Stomach (tissue), 8 donors: ENCODE measurements at regions not wholly inside any gene's neighbourhood (a gene's known extent, or its start where the extent isn't known, plus 50 kb on each side); places are given as distances from the start of the nearest gene placed in this dataset.

ENCODE experiments used
- DNase-seq, 2 donors: peaks; one replicate each; pipeline versions ENCODE4 v3.0.0 to v3.0.0-alpha.2; 2013 to 2019
- H3K27ac ChIP-seq, 5 donors: fragments of 200-600 bp in 4 of 5; sonication (generic) in 4 of 5; one replicate each; pipeline ENCODE4 v1.5.1; 2013 to 2019; ENCODE audit warnings: mild to moderate bottlenecking in 1 of 5, moderate library complexity in 1 of 5
- H3K27me3 ChIP-seq, 3 donors: fragments of 200-600 bp; sonication (generic); one replicate each; pipeline ENCODE4 v1.5.1; 2017 to 2019; ENCODE audit warnings: mixed run types in 1 of 3
- H3K36me3 ChIP-seq, 4 donors: fragments of 200-600 bp; sonication (generic); 1 replicate in 3 of 4; 2 replicates in 1 of 4; pipeline ENCODE4 v1.5.1; 2016 to 2019
- H3K4me1 ChIP-seq, 4 donors: fragments of 200-600 bp; sonication (generic); one replicate each; pipeline ENCODE4 v1.5.1; 2016 to 2019
- H3K4me3 ChIP-seq, 4 donors: fragments of 200-600 bp; sonication (generic) in 3 of 4; one replicate each; pipeline ENCODE4 v1.5.1; 2016 to 2019; ENCODE audit warnings: mild to moderate bottlenecking in 1 of 4
- H3K9me3 ChIP-seq, 4 donors: fragments of 200-600 bp; sonication (generic); one replicate each; pipeline ENCODE4 v1.5.1; 2016 to 2019
- CTCF ChIP-seq, 7 experiments: fragments of 450-650 bp in 4 of 7; fragments of 200-600 bp in 3 of 7; sonication (generic) in 3 of 7; IDR thresholded peaks; one replicate each; pipeline ENCODE4 v1.5.1; 2016 to 2019; ENCODE audit warnings: antibody characterized with exemption in 7 of 7, control low read depth in 2 of 7, mild to moderate bottlenecking in 1 of 7
- EP300 ChIP-seq: sonication (generic); formaldehyde crosslinking; IDR thresholded peaks from one replicate; pipeline ENCODE4 v1.6.1; 2017; ENCODE audit warnings: antibody characterized with exemption
- POLR2A ChIP-seq, 4 donors: fragments of 450-650 bp; IDR thresholded peaks; one replicate each; pipeline ENCODE4 v1.6.1; 2016; ENCODE audit warnings: antibody characterized with exemption in 4 of 4, control low read depth in 2 of 4, mild to moderate bottlenecking in 1 of 4, moderate library complexity in 1 of 4
- POLR2AphosphoS5 ChIP-seq, 3 donors: sonication (generic); formaldehyde crosslinking; IDR thresholded peaks; one replicate each; pipeline ENCODE4 v1.6.1; 2016; ENCODE audit warnings: antibody characterized with exemption in 3 of 3
- WGBS, 5 donors: extraction: QIAGEN DNeasy Blood & Tissue Kit in 3 of 5; methylation state at CpG; one replicate each; pipeline versions ENCODE4 v1.1.5 to v1.1.7; 2013 to 2018; 5-methylcytosine and 5-hydroxymethylcytosine counted together
- intact Hi-C: fragments of 100-400 bp; cut with DNase I; formaldehyde crosslinking; loops from one replicate; pipeline ENCODE4 v1.15.1; 2023; ENCODE audit warnings: low total_unique reads
- donor health status: healthy with polysubstance abuse.
- donor health status: Bipolar disorder and iron deficiency.
- donor health status: healthy.

GRCh38 chr19:32101206-32101605, 244.2 kb upstream of the ZNF507 start:
- TF ChIP-seq EP300 (no peak), POLR2AphosphoS5 (IDR thresholded peaks at IDR 0.05) (no peak), POLR2A (IDR thresholded peaks at IDR 0.05) (no peak), CTCF (IDR thresholded peaks at IDR 0.05) (no peak)
- no peak for DNase-seq
- H3K27me3 ChIP-seq, result peaks cover 0 to 46% (median 14%) of the 10 kb centered on the region in 3 donors
- intact Hi-C loops, result no loop called here
- no peaks in the 10 kb centered on the region for H3K4me1 ChIP-seq
- 77 to 96% (median 78%) methylated on average over 1 of the region's 1 CpG for WGBS, 5 donors
- H3K9me3 ChIP-seq, result peaks cover 0 to 6% (median 2%) of the 10 kb centered on the region in 4 donors
- H3K36me3 ChIP-seq, result no peaks in the 10 kb centered on the region
- H3K4me3 ChIP-seq, result no peak overlapping the region
- H3K27ac ChIP-seq, result no peak overlapping the region

- WGBS, 5 donors, result 56 to 77% (median 65%) methylated on average over 11 of the region's 11 CpGs
- H3K36me3 ChIP-seq, result no peaks in the 10 kb centered on the region
- no peak for DNase-seq
- intact Hi-C loops, result no loop called here
- peaks cover 0 to 6% (median 4%) of the 10 kb centered on the region in 4 donors for H3K9me3 ChIP-seq
- peaks cover 0 to 60% (median 14%) of the 10 kb centered on the region in 3 donors for H3K27me3 ChIP-seq
- TF ChIP-seq POLR2AphosphoS5 (IDR thresholded peaks at IDR 0.05), result no peak
- TF ChIP-seq CTCF (IDR thresholded peaks at IDR 0.05), result no peak
- TF ChIP-seq EP300, result no peak
- TF ChIP-seq POLR2A (IDR thresholded peaks at IDR 0.05), result no peak
- H3K27ac ChIP-seq, result no peak overlapping the region
- H3K4me3 ChIP-seq, result no peak overlapping the region
- H3K4me1 ChIP-seq, result no peaks in the 10 kb centered on the region
These were observed 241.9 kb upstream of the ZNF507 start for GRCh38 chr19:32103541-32103940.

DNA sequence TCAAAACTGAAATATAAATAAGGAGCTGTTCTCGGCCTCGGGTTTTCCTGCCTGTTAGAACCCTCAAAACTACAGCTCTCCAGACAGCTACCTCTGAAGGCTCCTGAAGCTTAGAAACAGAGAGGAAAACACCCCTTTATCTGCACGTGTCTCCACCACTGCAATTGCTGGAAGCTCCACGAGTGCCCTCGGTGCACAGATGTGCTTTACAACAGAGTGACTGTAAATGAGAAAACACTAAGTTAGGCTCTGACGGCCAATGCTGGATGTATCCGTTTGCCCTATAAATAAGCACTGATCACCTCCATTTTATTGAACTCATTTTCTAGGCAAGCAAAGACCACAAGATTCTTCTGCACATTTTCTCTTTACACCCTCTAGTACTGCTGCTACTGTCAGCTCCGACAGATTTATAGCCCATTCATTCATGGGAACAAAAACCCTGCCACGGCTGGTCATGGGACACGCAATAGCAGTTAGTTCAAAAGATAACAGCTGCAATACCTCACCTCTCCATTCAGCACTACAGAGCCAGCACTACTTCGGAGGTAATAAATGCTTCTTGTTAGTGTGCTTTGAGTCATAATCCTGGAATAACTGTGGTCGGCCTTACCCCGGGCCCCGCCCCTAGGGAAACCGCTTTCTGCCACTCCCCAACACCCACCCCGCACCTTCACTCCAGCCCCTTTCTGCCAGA, 241.1 kb upstream of the ZNF507 start:
- WGBS, 5 donors, result 20 to 23% (median 20%) methylated on average over 16 of the region's 16 CpGs
- intact Hi-C loops, result no loop called here
- Histone ChIP-seq H3K9me3 (peaks cover 0 to 6% (median 4%) of the 10 kb centered on the region in 4 donors), H3K4me1 (no peaks in the 10 kb centered on the region), H3K4me3 (no peak overlapping the region), H3K27me3 (peaks cover 0 to 68% (median 14%) of the 10 kb centered on the region in 3 donors), H3K27ac (no peak overlapping the region), H3K36me3 (no peaks in the 10 kb centered on the region)
- DNase-seq, result peak in 1 of 2 donors; percentile 81
- TF ChIP-seq CTCF (IDR thresholded peaks at IDR 0.05) (no peak), POLR2A (IDR thresholded peaks at IDR 0.05) (no peak), EP300 (no peak), POLR2AphosphoS5 (IDR thresholded peaks at IDR 0.05) (no peak)

- Histone ChIP-seq H3K9me3 (peaks cover 0 to 5% (median 2%) of the 10 kb centered on the region in 4 donors), H3K4me3 (no peak overlapping the region), H3K27ac (no peak overlapping the region), H3K4me1 (no peaks in the 10 kb centered on the region), H3K27me3 (peaks cover 0 to 72% (median 14%) of the 10 kb centered on the region in 3 donors), H3K36me3 (no peaks in the 10 kb centered on the region)
- intact Hi-C loops, result no loop called here
- DNase-seq, result no peak
- 51 to 68% (median 61%) methylated on average over 8 of the region's 8 CpGs for WGBS, 5 donors
- TF ChIP-seq CTCF (IDR thresholded peaks at IDR 0.05) (no peak), POLR2A (IDR thresholded peaks at IDR 0.05) (no peak)
These were observed 240.6 kb upstream of the ZNF507 start for GRCh38 chr19:32104850-32105235.
